GM23338 (cell line): ENCODE measurements at regions not wholly inside any gene's neighbourhood (a gene's known extent, or its start where the extent isn't known, plus 50 kb on each side); places are given as distances from the start of the nearest gene placed in this dataset.
"Not testable (repeated sequence)": the region's sequence is repeated elsewhere in the genome, so short reads cannot be mapped to it uniquely, and the experiment has no call there.

Source experiments
- ATAC-seq: fragments of 200-7000 bp; cut with Tn5 transposase; 3 replicates; pipeline ENCODE4 v1.9.1; 2020
- DNase-seq: peaks from one replicate; pipeline ENCODE4 v3.0.0-alpha.2; 2015; ENCODE audit warnings: low spot score
- H2AFZ ChIP-seq: fragments of 200-600 bp; sonication (generic); 2 replicates; pipeline ENCODE4 v1.8.0; 2016; ENCODE audit warnings: antibody characterized with exemption, mild to moderate bottlenecking, moderate library complexity
- H3F3A ChIP-seq: fragments of 200-600 bp; sonication (generic); replicated peaks from 2 replicates; pipeline ENCODE4 v1.8.0; 2017; ENCODE audit warnings: antibody characterized with exemption, mixed run types, low read depth
- H3K27ac ChIP-seq: fragments of 200-600 bp; sonication (generic); 2 replicates; pipeline ENCODE4 v1.6.1; 2016; ENCODE audit warnings: low read depth
- H3K27me3 ChIP-seq: fragments of 200-600 bp; sonication (generic); 2 replicates; pipeline ENCODE4 v1.8.0; 2016; ENCODE audit warnings: mild to moderate bottlenecking, mixed run types, moderate library complexity; ENCODE audit not compliant: insufficient read depth
- H3K36me3 ChIP-seq: fragments of 200-600 bp; sonication (generic); 2 replicates; pipeline ENCODE4 v1.8.0; 2016; ENCODE audit warnings: mild to moderate bottlenecking; ENCODE audit not compliant: insufficient read depth
- H3K4me1 ChIP-seq: fragments of 200-600 bp; sonication (generic); 2 replicates; pipeline ENCODE4 v1.8.0; 2016; ENCODE audit warnings: mild to moderate bottlenecking, moderate library complexity; ENCODE audit not compliant: insufficient read depth
- H3K4me2 ChIP-seq: fragments of 200-600 bp; sonication (generic); 2 replicates; pipeline ENCODE4 v1.7.1; 2017; ENCODE audit warnings: mixed run types
- H3K4me3 ChIP-seq: fragments of 200-600 bp; sonication (generic); 2 replicates; pipeline ENCODE4 v1.6.1; 2016; ENCODE audit warnings: mixed run types
- H3K79me2 ChIP-seq: fragments of 200-600 bp; sonication (generic); replicated peaks from 2 replicates; pipeline ENCODE4 v1.8.0; 2017; ENCODE audit warnings: mild to moderate bottlenecking; ENCODE audit not compliant: insufficient read depth
- H3K9me2 ChIP-seq: fragments of 200-600 bp; sonication (generic); 2 replicates; pipeline ENCODE4 v1.8.0; 2017; ENCODE audit not compliant: insufficient read depth
- H4K20me1 ChIP-seq: fragments of 200-600 bp; sonication (generic); replicated peaks from 2 replicates; pipeline ENCODE4 v1.8.0; 2017; ENCODE audit warnings: mild to moderate bottlenecking; ENCODE audit not compliant: insufficient read depth
- H3K27ac Mint-ChIP-seq: 2 replicates; pipeline ENCODE4 v1.8.0; 2020; ENCODE audit warnings: inconsistent platforms, mild to moderate bottlenecking, moderate library complexity, mixed read lengths
- H3K27me3 Mint-ChIP-seq: 3 replicates; pipeline ENCODE4 v1.8.0; 2022; ENCODE audit warnings: low read depth, mild to moderate bottlenecking, moderate library complexity, mixed read lengths, inconsistent platforms; ENCODE audit not compliant: insufficient read depth, poor library complexity
- H3K36me3 Mint-ChIP-seq: 3 replicates; pipeline ENCODE4 v1.8.0; 2021; ENCODE audit warnings: low read depth, mild to moderate bottlenecking, inconsistent platforms, moderate library complexity, mixed read lengths
- H3K4me1 Mint-ChIP-seq: 3 replicates; pipeline ENCODE4 v1.8.0; 2020; ENCODE audit warnings: mild to moderate bottlenecking, inconsistent platforms, mixed read lengths
- H3K4me3 Mint-ChIP-seq: 3 replicates; pipeline ENCODE4 v1.8.0; 2021; ENCODE audit warnings: moderate library complexity, mild to moderate bottlenecking, inconsistent platforms, mixed read lengths
- H3K9me3 Mint-ChIP-seq: 3 replicates; pipeline ENCODE4 v1.8.0; 2020; ENCODE audit warnings: moderate library complexity, mild to moderate bottlenecking, inconsistent platforms, mixed read lengths
- CREB1 ChIP-seq: fragments of 250-450 bp; sonication (Bioruptor Pico); IDR thresholded peaks from 2 replicates; pipeline ENCODE4 v1.5.0; 2020; ENCODE audit warnings: low read depth, mild to moderate bottlenecking, moderate library complexity
- CTCF ChIP-seq, 2 experiments: fragments of 200-600 bp in 1 of 2; sonication (generic) in 1 of 2; conservative IDR thresholded peaks; 2 replicates each; pipeline versions ENCODE4 v1.5.1 to v1.6.1; 2016 to 2017; ENCODE audit warnings: antibody characterized with exemption in 2 of 2, low read depth in 2 of 2, mild to moderate bottlenecking in 2 of 2, moderate library complexity in 1 of 2
- ETS1 ChIP-seq: IDR thresholded peaks from 2 replicates; pipeline ENCODE4 v1.6.1; 2016; ENCODE audit warnings: antibody characterized with exemption
- JUNB ChIP-seq: IDR thresholded peaks from one replicate; pipeline ENCODE4 v1.6.1; 2016; ENCODE audit warnings: antibody characterized with exemption; ENCODE audit not compliant: unreplicated experiment
- REST ChIP-seq: IDR thresholded peaks from one replicate; pipeline ENCODE4 v1.6.1; 2018; ENCODE audit warnings: antibody characterized with exemption; ENCODE audit not compliant: unreplicated experiment
- STAT1 ChIP-seq: IDR thresholded peaks from one replicate; pipeline ENCODE4 v1.6.1; 2016; ENCODE audit warnings: antibody characterized with exemption; ENCODE audit not compliant: unreplicated experiment
- ZNF114 ChIP-seq: fragments of 250-450 bp; sonication (Bioruptor Pico); IDR thresholded peaks from 2 replicates; pipeline ENCODE4 v1.5.0; 2020; ENCODE audit warnings: mild to moderate bottlenecking, moderate library complexity
- ZNF331 ChIP-seq: fragments of 250-450 bp; sonication (Bioruptor Pico); IDR thresholded peaks from 2 replicates; pipeline ENCODE4 v1.5.0; 2020; ENCODE audit warnings: low read depth, mild to moderate bottlenecking, moderate library complexity

GRCh38 chr6:153978911-153979548, 60.0 kb upstream of the OPRM1 start:
- H3K9me3 Mint-ChIP-seq: peaks cover 10% of the 10 kb centered on the region; the same call in 2 of the 3 replicates
- H3K27ac ChIP-seq, H4K20me1 ChIP-seq, H3K4me1 ChIP-seq, H3K9me2 ChIP-seq, H3K36me3 Mint-ChIP-seq, H3K79me2 ChIP-seq, H3K4me3 Mint-ChIP-seq, H3K27me3 Mint-ChIP-seq, H3K4me3 ChIP-seq, H3K27ac Mint-ChIP-seq, H3K36me3 ChIP-seq, DNase-seq, H3K4me1 Mint-ChIP-seq, H3K27me3 ChIP-seq, H3F3A ChIP-seq, H2AFZ ChIP-seq, ATAC-seq, H3K4me2 ChIP-seq: not testable (repeated sequence)

GRCh38 chr6:153976921-153977693, 61.9 kb upstream of the OPRM1 start:
- Histone ChIP-seq H3K4me2 (no peak overlapping the region), H3K4me3 (no peak overlapping the region), H3K79me2 (no peaks in the 10 kb centered on the region), H3K36me3 (no peaks in the 10 kb centered on the region), H3K27me3 (no peaks in the 10 kb centered on the region), H2AFZ (peak overlapping the region; percentile 45; the same call in 1 of the 2 replicates), H3F3A (no peaks in the 10 kb centered on the region), H3K27ac (no peak overlapping the region), H3K9me2 (no peaks in the 10 kb centered on the region), H3K4me1 (no peaks in the 10 kb centered on the region), H4K20me1 (no peaks in the 10 kb centered on the region)
- no peak for ATAC-seq
- Mint-ChIP-seq H3K27ac (no peak overlapping the region), H3K4me1 (no peaks in the 10 kb centered on the region), H3K27me3 (no peaks in the 10 kb centered on the region), H3K4me3 (no peak overlapping the region), H3K36me3 (peaks cover 8% of the 10 kb centered on the region; the same call in 2 of the 3 replicates), H3K9me3 (peaks cover 10% of the 10 kb centered on the region; the same call in 2 of the 3 replicates)
- no peak for DNase-seq
- TF ChIP-seq STAT1: no peak
- TF ChIP-seq REST: no peak
- TF ChIP-seq ZNF114 (CRISPR knock-in tag): no peak
- no peak for TF ChIP-seq CTCF (conservative IDR thresholded peaks at IDR 0.05; ENCODE audit: low read depth in 2 of 2)
- TF ChIP-seq ETS1: no peak
- TF ChIP-seq ZNF331 (CRISPR knock-in tag): no peak
- no peak for TF ChIP-seq CREB1
- TF ChIP-seq JUNB: no peak
